HG02642 (cell line): ENCODE measurements at regions not wholly inside any gene's neighbourhood (a gene's known extent, or its start where the extent isn't known, plus 50 kb on each side); places are given as distances from the start of the nearest gene placed in this dataset.

ENCODE experiments used
- ATAC-seq: cut with Tn5 transposase; IDR thresholded peaks from one replicate; pipeline ENCODE4 v1.9.1; 2021; ENCODE audit warnings: mild to moderate bottlenecking; ENCODE audit not compliant: unreplicated experiment, poor library complexity

- no peak for ATAC-seq
These were observed 297.2 kb upstream of the JARID2 start for GRCh38 chr6:14948586-14949245.

GRCh38 chr6:14950103-14950969 is 295.5 kb upstream of the JARID2 start:
- no peak for ATAC-seq

GRCh38 chr6:14950970-14951276 is 294.9 kb upstream of the JARID2 start:
- ATAC-seq = no peak

GRCh38 chr6:14951704-14952103 is 294.2 kb upstream of the JARID2 start:
- ATAC-seq = no peak

- no peak for ATAC-seq
These were observed 292.0 kb upstream of the JARID2 start for GRCh38 chr6:14953836-14954235.

- ATAC-seq = no peak
These were observed 288.4 kb upstream of the JARID2 start for GRCh38 chr6:14957355-14958059.

- ATAC-seq = no peak
These were observed 286.5 kb upstream of the JARID2 start for GRCh38 chr6:14959324-14959885.

- ATAC-seq = no peak
These were observed 281.2 kb upstream of the JARID2 start for GRCh38 chr6:14964556-14965270.

GRCh38 chr6:14965424-14966075 is 280.3 kb upstream of the JARID2 start:
- ATAC-seq = no peak

GRCh38 chr6:14966096-14966905 is 279.6 kb upstream of the JARID2 start:
- no peak for ATAC-seq

- no peak for ATAC-seq
These were observed 278.8 kb upstream of the JARID2 start for GRCh38 chr6:14966906-14967711.

- no peak for ATAC-seq
These were observed 277.7 kb upstream of the JARID2 start for GRCh38 chr6:14968056-14968637.

GRCh38 chr6:14969126-14969525 is 276.7 kb upstream of the JARID2 start:
- ATAC-seq = no peak

GRCh38 chr6:14972379-14973067 is 273.3 kb upstream of the JARID2 start:
- no peak for ATAC-seq

- ATAC-seq = no peak
These were observed 271.5 kb upstream of the JARID2 start for GRCh38 chr6:14974372-14974771.

- ATAC-seq = no peak
These were observed 270.9 kb upstream of the JARID2 start for GRCh38 chr6:14974792-14975470.

GRCh38 chr6:14975471-14975817 is 270.4 kb upstream of the JARID2 start:
- ATAC-seq = no peak
